ENCODE measurements at regions not wholly inside any gene's neighbourhood (a gene's known extent, or its start where the extent isn't known, plus 50 kb on each side); places are given as distances from the start of the nearest gene placed in this dataset.

- H3K79me2 ChIP-seq (ENCODE audit: insufficient read depth, low read length): no peaks in the 10 kb centered on the region
- DNase-seq (ENCODE audit: low read depth, low spot score) (no peak), ATAC-seq (no peak)
- H3K36me3 ChIP-seq (ENCODE audit: control insufficient read depth in 1 of 2, insufficient read depth in 2 of 2, low read length in 2 of 2): no peaks in the 10 kb centered on the region
- no peaks in the 10 kb centered on the region for H3K27me3 ChIP-seq (ENCODE audit: insufficient read depth, low read length)
- POLR2A ChIA-PET: no interaction called here
- H3K9me2 ChIP-seq (ENCODE audit: insufficient read depth): no peaks in the 10 kb centered on the region
- CTCF ChIA-PET: no interaction called here
- RAD21 ChIA-PET (ENCODE audit: low non-redundant PET in 1 of 2, low total read pairs in 2 of 2, uncharacterized antibody in 2 of 2, unreplicated experiment in 2 of 2): no interaction called here
- BruUV-seq (replicated peaks): no TSS peak
- H3K9ac ChIP-seq (ENCODE audit: low read length): no peak overlapping the region
- no peak overlapping the region for H3K27ac ChIP-seq (ENCODE audit: low read depth, low read length)
- H3K4me2 ChIP-seq (ENCODE audit: low read length): no peak overlapping the region
- H3K4me1 ChIP-seq (ENCODE audit: control insufficient read depth in 1 of 2, insufficient read depth in 2 of 2, low read length in 2 of 2): peaks cover 6 to 26% of the 10 kb centered on the region in 2 experiments; a peak in 3 of 4 replicates
- no peaks in the 10 kb centered on the region for H3K9me3 ChIP-seq (ENCODE audit: control insufficient read depth in 1 of 2, insufficient read depth in 1 of 2, low read depth in 1 of 2, low read length in 2 of 2)
- no peak overlapping the region for H2AFZ ChIP-seq (ENCODE audit: low read depth, low read length, poor library complexity, severe bottlenecking)
- intact Hi-C loops (cut with micrococcal nuclease): no loop called here
- H3K4me3 ChIP-seq (replicated peaks in 1 of 2; ENCODE audit: low read depth in 1 of 2, low read length in 2 of 2): no peak overlapping the region
- H4K20me1 ChIP-seq (ENCODE audit: insufficient read depth): no peaks in the 10 kb centered on the region
- no peak for TF ChIP-seq SRF (IDR thresholded peaks at IDR 0.05; ENCODE audit: low read depth)
- TF ChIP-seq POLR2AphosphoS5 (IDR thresholded peaks at IDR 0.05; ENCODE audit: low read depth, low read length): no peak
- no peak for TF ChIP-seq CBX3 (IDR thresholded peaks at IDR 0.05; ENCODE audit: low read depth)
- TF ChIP-seq, protein P1, sequence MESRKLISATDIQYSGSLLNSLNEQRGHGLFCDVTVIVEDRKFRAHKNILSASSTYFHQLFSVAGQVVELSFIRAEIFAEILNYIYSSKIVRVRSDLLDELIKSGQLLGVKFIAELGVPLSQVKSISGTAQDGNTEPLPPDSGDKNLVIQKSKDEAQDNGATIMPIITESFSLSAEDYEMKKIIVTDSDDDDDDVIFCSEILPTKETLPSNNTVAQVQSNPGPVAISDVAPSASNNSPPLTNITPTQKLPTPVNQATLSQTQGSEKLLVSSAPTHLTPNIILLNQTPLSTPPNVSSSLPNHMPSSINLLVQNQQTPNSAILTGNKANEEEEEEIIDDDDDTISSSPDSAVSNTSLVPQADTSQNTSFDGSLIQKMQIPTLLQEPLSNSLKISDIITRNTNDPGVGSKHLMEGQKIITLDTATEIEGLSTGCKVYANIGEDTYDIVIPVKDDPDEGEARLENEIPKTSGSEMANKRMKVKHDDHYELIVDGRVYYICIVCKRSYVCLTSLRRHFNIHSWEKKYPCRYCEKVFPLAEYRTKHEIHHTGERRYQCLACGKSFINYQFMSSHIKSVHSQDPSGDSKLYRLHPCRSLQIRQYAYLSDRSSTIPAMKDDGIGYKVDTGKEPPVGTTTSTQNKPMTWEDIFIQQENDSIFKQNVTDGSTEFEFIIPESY (IDR thresholded peaks at IDR 0.05; ENCODE audit: extremely low read depth, insufficient replicate concordance, low read length): no peak
- TF ChIP-seq JUND (IDR thresholded peaks at IDR 0.05): no peak
Observed at GRCh38 chr10:100658269-100658668, 87.1 kb upstream of the PAX2 start.

DNA sequence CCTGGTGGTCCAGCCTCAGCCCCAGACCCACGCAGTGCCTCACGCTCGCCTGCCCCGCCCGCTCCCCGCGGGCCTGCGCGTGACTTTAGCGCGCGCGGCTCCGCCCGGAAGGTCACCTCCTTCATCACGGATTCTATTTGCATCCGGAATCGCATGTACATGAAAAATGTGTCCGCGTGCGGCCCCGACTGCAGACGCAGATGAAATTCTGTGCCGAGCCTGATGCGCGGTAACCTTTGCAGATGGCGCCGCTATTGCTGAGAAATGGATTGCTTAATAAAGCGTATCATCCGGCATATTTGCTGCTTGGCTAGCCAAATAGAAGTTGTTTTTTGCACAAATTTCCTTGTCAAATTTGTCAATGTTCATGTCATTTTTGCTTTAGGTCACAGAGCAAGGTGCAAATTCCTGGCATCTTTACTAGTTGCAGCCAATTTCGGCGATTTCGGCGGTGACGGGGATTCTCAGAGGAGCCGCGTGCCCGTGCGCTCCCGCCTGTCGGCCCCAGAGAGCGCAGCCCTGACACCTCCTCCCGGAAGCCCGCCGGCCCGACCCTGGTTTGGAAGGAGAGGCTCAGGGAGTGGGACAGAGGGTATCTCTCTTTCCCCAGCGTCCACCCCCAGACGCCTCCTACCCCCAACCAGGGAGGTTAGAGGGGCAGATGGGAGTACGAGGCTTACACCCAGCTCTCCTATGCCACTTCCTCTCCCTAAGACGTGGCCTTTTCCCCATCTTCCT is 85.9 kb upstream of the PAX2 start:
- POLR2A ChIA-PET: no interaction called here
- TF ChIP-seq POLR2AphosphoS5 (IDR thresholded peaks at IDR 0.05; ENCODE audit: low read depth, low read length) (no peak), FOSL1 (IDR thresholded peaks at IDR 0.05; ENCODE audit: low read depth) (no peak), RAD21 (IDR thresholded peaks at IDR 0.05; ENCODE audit: low read depth) (no peak), SIN3A (IDR thresholded peaks at IDR 0.05; ENCODE audit: low read depth) (no peak), CBX3 (IDR thresholded peaks at IDR 0.05; ENCODE audit: low read depth) (no peak), ATF3 (IDR thresholded peaks at IDR 0.05) (no peak), YY1 (IDR thresholded peaks at IDR 0.05; ENCODE audit: extremely low read depth, insufficient replicate concordance, low read depth, low read length) (no peak), REST (IDR thresholded peaks at IDR 0.05; ENCODE audit: low read depth) (no peak), EZH2phosphoT487 (IDR thresholded peaks at IDR 0.05; ENCODE audit: borderline replicate concordance) (no peak)
- TF ChIP-seq, protein P2, sequence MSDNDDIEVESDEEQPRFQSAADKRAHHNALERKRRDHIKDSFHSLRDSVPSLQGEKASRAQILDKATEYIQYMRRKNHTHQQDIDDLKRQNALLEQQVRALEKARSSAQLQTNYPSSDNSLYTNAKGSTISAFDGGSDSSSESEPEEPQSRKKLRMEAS (IDR thresholded peaks at IDR 0.05): no peak

More for the DNA sequence above, 85.9 kb upstream of the PAX2 start:
- Histone ChIP-seq H3K9ac (ENCODE audit: low read length) (no peak overlapping the region), H3K36me3 (ENCODE audit: control insufficient read depth in 1 of 2, insufficient read depth in 2 of 2, low read length in 2 of 2) (no peaks in the 10 kb centered on the region), H3K4me1 (ENCODE audit: control insufficient read depth in 1 of 2, insufficient read depth in 2 of 2, low read length in 2 of 2) (peaks cover 3 to 14% of the 10 kb centered on the region in 2 experiments; a peak in 3 of 4 replicates), H3K9me2 (ENCODE audit: insufficient read depth) (no peaks in the 10 kb centered on the region), H3K9me3 (ENCODE audit: control insufficient read depth in 1 of 2, insufficient read depth in 1 of 2, low read depth in 1 of 2, low read length in 2 of 2) (no peaks in the 10 kb centered on the region), H3K79me2 (ENCODE audit: insufficient read depth, low read length) (no peaks in the 10 kb centered on the region), H3K27ac (ENCODE audit: low read depth, low read length) (no peak overlapping the region), H3K27me3 (ENCODE audit: insufficient read depth, low read length) (no peaks in the 10 kb centered on the region), H4K20me1 (ENCODE audit: insufficient read depth) (no peaks in the 10 kb centered on the region), H3K4me3 (replicated peaks in 1 of 2; ENCODE audit: low read depth in 1 of 2, low read length in 2 of 2) (no peak overlapping the region), H3K4me2 (ENCODE audit: low read length) (no peak overlapping the region), H2AFZ (ENCODE audit: low read depth, low read length, poor library complexity, severe bottlenecking) (no peak overlapping the region)
- ATAC-seq (no peak), DNase-seq (ENCODE audit: low read depth, low spot score) (no peak)
- CTCF ChIA-PET: no interaction called here
- intact Hi-C loops (cut with micrococcal nuclease): no loop called here
- no TSS peak for BruUV-seq (replicated peaks)
- RAD21 ChIA-PET (ENCODE audit: low non-redundant PET in 1 of 2, low total read pairs in 2 of 2, uncharacterized antibody in 2 of 2, unreplicated experiment in 2 of 2): no interaction called here

Measured in HCT116 (cell line).